ENCODE measurements at regions not wholly inside any gene's neighbourhood (a gene's known extent, or its start where the extent isn't known, plus 50 kb on each side); places are given as distances from the start of the nearest gene placed in this dataset.

DNA sequence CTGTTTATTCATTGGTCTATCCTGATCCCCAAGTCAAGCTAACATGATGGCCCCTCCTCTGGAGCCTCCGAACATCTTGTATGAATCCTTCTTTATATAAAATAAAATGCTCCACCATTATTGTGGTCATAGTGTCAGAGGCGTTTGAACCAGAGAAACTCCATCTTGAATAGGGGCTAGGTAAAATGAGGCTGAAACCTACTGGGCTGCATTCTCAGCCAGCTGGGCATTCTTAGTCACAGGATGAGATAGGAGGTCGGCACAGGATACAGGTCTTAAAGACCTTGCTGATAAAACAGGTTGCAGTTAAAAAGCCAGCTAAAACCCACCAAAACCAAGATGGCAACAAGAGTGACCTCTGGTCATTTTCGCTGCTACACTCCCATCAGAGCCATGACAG, 905.8 kb upstream of the AUTS2 start:
- Histone ChIP-seq H3K4me1 (no peaks in the 10 kb centered on the region), H3K4me2 (ENCODE audit: low read length) (no peak overlapping the region), H3K4me3 (ENCODE audit: low read depth, low read length) (no peak overlapping the region), H3K79me2 (no peaks in the 10 kb centered on the region), H3K36me3 (ENCODE audit: control insufficient read depth, insufficient read depth, low read length) (no peaks in the 10 kb centered on the region), H3K27ac (no peak overlapping the region), H3K9ac (no peak overlapping the region), H2AFZ (no peak overlapping the region), H3K27me3 (ENCODE audit: control insufficient read depth, insufficient read depth, low read length) (no peaks in the 10 kb centered on the region), H3K9me3 (ENCODE audit: control insufficient read depth, low read length) (no peaks in the 10 kb centered on the region)
- TF ChIP-seq, protein P1, sequence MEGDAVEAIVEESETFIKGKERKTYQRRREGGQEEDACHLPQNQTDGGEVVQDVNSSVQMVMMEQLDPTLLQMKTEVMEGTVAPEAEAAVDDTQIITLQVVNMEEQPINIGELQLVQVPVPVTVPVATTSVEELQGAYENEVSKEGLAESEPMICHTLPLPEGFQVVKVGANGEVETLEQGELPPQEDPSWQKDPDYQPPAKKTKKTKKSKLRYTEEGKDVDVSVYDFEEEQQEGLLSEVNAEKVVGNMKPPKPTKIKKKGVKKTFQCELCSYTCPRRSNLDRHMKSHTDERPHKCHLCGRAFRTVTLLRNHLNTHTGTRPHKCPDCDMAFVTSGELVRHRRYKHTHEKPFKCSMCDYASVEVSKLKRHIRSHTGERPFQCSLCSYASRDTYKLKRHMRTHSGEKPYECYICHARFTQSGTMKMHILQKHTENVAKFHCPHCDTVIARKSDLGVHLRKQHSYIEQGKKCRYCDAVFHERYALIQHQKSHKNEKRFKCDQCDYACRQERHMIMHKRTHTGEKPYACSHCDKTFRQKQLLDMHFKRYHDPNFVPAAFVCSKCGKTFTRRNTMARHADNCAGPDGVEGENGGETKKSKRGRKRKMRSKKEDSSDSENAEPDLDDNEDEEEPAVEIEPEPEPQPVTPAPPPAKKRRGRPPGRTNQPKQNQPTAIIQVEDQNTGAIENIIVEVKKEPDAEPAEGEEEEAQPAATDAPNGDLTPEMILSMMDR (IDR thresholded peaks at IDR 0.05) = no peak

DNA sequence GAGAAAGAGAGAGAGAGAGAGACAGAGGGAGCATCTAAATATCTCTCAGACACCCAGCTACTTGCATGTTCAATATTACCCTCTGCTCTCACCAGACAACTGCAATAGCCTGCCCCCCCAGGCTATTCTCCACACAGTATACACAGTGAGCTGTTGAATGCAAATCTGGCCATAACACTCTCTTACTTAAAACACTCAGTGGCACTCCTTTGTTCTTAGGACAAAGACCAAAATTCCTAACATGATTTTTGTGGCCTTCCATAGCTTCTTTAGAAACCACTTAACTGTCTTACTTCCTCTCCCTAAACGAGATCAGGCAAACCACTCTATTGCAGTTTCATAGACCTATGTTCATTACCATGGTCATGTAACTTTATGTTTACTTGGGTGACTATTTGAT, 903.6 kb upstream of the AUTS2 start:
- Histone ChIP-seq H3K9ac (no peak overlapping the region), H3K4me3 (ENCODE audit: low read depth, low read length) (no peak overlapping the region), H3K4me2 (ENCODE audit: low read length) (no peak overlapping the region), H3K36me3 (ENCODE audit: control insufficient read depth, insufficient read depth, low read length) (no peaks in the 10 kb centered on the region), H3K4me1 (no peaks in the 10 kb centered on the region), H3K27ac (no peak overlapping the region), H3K9me3 (ENCODE audit: control insufficient read depth, low read length) (no peaks in the 10 kb centered on the region), H3K79me2 (no peaks in the 10 kb centered on the region), H2AFZ (no peak overlapping the region), H3K27me3 (ENCODE audit: control insufficient read depth, insufficient read depth, low read length) (no peaks in the 10 kb centered on the region)
- TF ChIP-seq, protein P1 (IDR thresholded peaks at IDR 0.05) = no peak

DNA sequence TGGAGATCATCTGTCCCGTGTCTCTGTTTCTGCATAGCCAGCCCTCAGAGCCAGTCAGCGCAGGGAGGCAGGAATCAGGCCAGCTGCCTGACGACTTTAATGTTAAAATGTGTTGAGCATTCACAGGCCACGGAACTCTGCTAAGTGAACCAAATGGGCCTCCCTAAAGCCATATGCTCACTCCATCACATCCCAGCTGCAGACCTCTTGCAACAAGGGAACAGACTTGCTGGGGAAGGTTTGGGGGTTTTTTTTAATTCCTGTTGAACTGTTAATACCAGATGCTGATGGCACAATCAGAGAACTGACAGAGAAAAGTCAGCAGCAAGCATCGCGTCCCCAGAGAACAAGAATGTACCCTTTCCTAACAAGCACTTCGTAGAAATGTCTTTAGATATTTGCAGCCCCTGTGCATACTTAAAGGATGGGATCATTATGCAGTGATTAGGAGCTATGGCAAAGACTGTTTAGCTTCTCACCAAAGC, 900.4 kb upstream of the AUTS2 start:
- Histone ChIP-seq H3K9me3 (ENCODE audit: control insufficient read depth, low read length) (no peaks in the 10 kb centered on the region), H3K27me3 (ENCODE audit: control insufficient read depth, insufficient read depth, low read length) (no peaks in the 10 kb centered on the region), H3K4me1 (no peaks in the 10 kb centered on the region), H3K4me3 (ENCODE audit: low read depth, low read length) (no peak overlapping the region), H3K9ac (no peak overlapping the region), H2AFZ (no peak overlapping the region), H3K36me3 (ENCODE audit: control insufficient read depth, insufficient read depth, low read length) (no peaks in the 10 kb centered on the region), H3K79me2 (no peaks in the 10 kb centered on the region), H3K4me2 (ENCODE audit: low read length) (no peak overlapping the region), H3K27ac (no peak overlapping the region)
- TF ChIP-seq, protein P1 (IDR thresholded peaks at IDR 0.05) = no peak

DNA sequence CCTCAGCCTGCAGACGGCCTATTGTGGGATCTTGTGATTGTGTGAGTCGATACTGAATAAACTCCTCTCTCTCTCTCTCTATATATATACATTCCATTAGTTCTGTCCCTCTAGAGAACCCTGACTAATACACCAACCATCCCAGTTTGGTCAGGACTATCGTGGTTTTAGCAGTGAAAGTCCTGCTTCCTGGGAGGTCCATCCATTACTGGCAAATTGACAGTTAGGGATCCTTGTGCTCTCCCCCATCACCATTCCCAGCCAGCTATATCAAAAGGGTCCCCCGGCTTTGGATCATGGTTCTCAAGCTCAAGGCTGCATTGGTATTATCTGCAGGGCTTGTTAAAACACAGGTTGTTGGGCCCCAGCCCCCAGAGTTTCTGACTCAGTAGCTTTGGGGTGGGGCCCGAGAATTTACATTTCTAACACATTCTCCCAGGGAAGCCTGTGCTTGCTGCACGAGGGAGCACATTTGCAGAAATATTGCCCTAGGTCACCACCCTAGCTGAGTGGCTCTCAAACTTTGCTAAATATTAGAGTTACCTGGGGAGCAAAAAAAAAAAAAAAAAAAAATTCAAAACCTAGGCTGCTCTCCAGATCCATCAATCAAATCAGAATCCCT, 899.1 kb upstream of the AUTS2 start:
- Histone ChIP-seq H3K79me2 (no peaks in the 10 kb centered on the region), H3K27ac (no peak overlapping the region), H3K4me3 (ENCODE audit: low read depth, low read length) (no peak overlapping the region), H3K36me3 (ENCODE audit: control insufficient read depth, insufficient read depth, low read length) (no peaks in the 10 kb centered on the region), H3K4me1 (no peaks in the 10 kb centered on the region), H2AFZ (no peak overlapping the region), H3K4me2 (ENCODE audit: low read length) (no peak overlapping the region), H3K9me3 (ENCODE audit: control insufficient read depth, low read length) (no peaks in the 10 kb centered on the region), H3K9ac (no peak overlapping the region), H3K27me3 (ENCODE audit: control insufficient read depth, insufficient read depth, low read length) (no peaks in the 10 kb centered on the region)
- TF ChIP-seq, protein P1 (IDR thresholded peaks at IDR 0.05) = no peak

DNA sequence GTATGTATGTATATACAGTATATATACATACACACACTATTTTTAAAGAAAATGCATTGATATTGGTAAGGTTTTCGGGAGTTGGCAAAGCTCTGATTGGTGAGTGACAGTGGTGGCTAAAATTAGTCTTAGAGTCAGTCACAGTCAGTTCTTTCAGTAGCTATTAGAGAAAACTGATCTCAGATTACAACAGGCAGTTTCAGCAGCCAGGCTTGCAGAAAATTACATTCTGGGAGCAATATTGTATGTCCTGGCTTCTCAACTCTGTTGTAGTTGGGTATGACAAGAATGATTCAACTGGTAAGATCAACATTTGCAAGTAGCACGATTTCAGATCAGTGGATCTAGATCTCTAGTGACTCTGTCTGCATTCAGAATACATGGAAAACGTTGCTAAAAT, 897.9 kb upstream of the AUTS2 start:
- Histone ChIP-seq H3K4me2 (ENCODE audit: low read length) (no peak overlapping the region), H3K9ac (no peak overlapping the region), H3K27me3 (ENCODE audit: control insufficient read depth, insufficient read depth, low read length) (no peaks in the 10 kb centered on the region), H3K4me1 (no peaks in the 10 kb centered on the region), H3K79me2 (no peaks in the 10 kb centered on the region), H2AFZ (no peak overlapping the region), H3K36me3 (ENCODE audit: control insufficient read depth, insufficient read depth, low read length) (no peaks in the 10 kb centered on the region), H3K9me3 (ENCODE audit: control insufficient read depth, low read length) (no peaks in the 10 kb centered on the region), H3K27ac (no peak overlapping the region), H3K4me3 (ENCODE audit: low read depth, low read length) (no peak overlapping the region)
- TF ChIP-seq, protein P1 (IDR thresholded peaks at IDR 0.05) = no peak
